KMS-11 (cell line): ENCODE measurements at regions not wholly inside any gene's neighbourhood (a gene's known extent, or its start where the extent isn't known, plus 50 kb on each side); places are given as distances from the start of the nearest gene placed in this dataset.
"Not testable (repeated sequence)": the region's sequence is repeated elsewhere in the genome, so short reads cannot be mapped to it uniquely, and the experiment has no call there.

Experiments used
- H2AFZ ChIP-seq: fragments of 200-600 bp; sonication (generic); 2 replicates; pipeline ENCODE4 v1.6.1; 2016; ENCODE audit warnings: antibody characterized with exemption, mixed run types, low read depth
- H3K27ac ChIP-seq: fragments of 200-600 bp; sonication (generic); 2 replicates; pipeline ENCODE4 v1.6.1; 2016; ENCODE audit warnings: mild to moderate bottlenecking, mixed run types
- H3K27me3 ChIP-seq: fragments of 200-600 bp; sonication (generic); 2 replicates; pipeline ENCODE4 v1.6.1; 2017; ENCODE audit warnings: mild to moderate bottlenecking, low read depth, mixed run types, moderate library complexity; ENCODE audit not compliant: insufficient read depth
- H3K36me3 ChIP-seq: fragments of 200-600 bp; sonication (generic); 2 replicates; pipeline ENCODE4 v1.6.1; 2017; ENCODE audit warnings: mild to moderate bottlenecking, mixed run types; ENCODE audit not compliant: insufficient read depth
- H3K4me1 ChIP-seq: fragments of 200-600 bp; sonication (generic); 2 replicates; pipeline ENCODE4 v1.6.1; 2016; ENCODE audit warnings: mild to moderate bottlenecking, low read depth, mixed run types; ENCODE audit not compliant: poor library complexity, severe bottlenecking
- H3K4me2 ChIP-seq: fragments of 200-600 bp; sonication (generic); 2 replicates; pipeline ENCODE4 v1.7.0; 2016; ENCODE audit warnings: mild to moderate bottlenecking, mixed run types
- H3K4me3 ChIP-seq: fragments of 200-600 bp; sonication (generic); IDR thresholded peaks from 2 replicates; pipeline ENCODE4 v1.6.1; 2017; ENCODE audit warnings: low read depth, low read length, mixed read lengths; ENCODE audit not compliant: insufficient read depth
- H3K79me2 ChIP-seq: fragments of 200-600 bp; sonication (generic); 2 replicates; pipeline ENCODE4 v1.6.1; 2016; ENCODE audit warnings: low read depth, mixed run types; ENCODE audit not compliant: insufficient read depth
- H3K9ac ChIP-seq: fragments of 200-600 bp; sonication (generic); 2 replicates; pipeline ENCODE4 v1.6.1; 2016; ENCODE audit warnings: mild to moderate bottlenecking, mixed run types
- H4K20me1 ChIP-seq: fragments of 200-600 bp; sonication (generic); 2 replicates; pipeline ENCODE4 v1.6.1; 2016; ENCODE audit warnings: mild to moderate bottlenecking, mixed run types; ENCODE audit not compliant: insufficient read depth
- TF ChIP-seq, protein P1 (sequence below): fragments of 200-600 bp; sonication (generic); conservative IDR thresholded peaks from 2 replicates; pipeline ENCODE4 v1.6.1; 2017; ENCODE audit warnings: low read depth, mild to moderate bottlenecking, antibody characterized with exemption, low read length, moderate library complexity, mixed read lengths

DNA sequence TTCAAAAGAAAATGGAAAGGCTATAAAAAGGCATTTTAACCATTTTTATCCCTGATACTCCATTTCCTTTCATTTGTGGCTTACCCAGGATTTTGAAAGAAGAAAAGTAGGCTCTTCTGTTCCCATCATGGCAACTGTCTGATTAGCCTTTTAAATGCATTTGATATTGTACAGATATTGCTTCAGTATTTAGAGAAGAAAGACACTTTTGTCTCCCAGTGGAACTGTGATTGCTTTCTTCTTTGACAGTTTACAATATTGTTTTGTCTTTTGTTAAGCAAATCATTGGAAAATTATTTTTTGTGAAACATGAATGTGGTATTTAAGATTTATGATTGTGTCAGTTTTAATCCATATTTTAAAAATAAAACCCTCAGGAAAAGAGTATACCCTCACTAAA lies 297.4 kb upstream of the TACR3 start:
- Histone ChIP-seq H3K9ac (no peak overlapping the region), H3K27ac (no peak overlapping the region), H3K36me3 (no peaks in the 10 kb centered on the region), H4K20me1 (no peaks in the 10 kb centered on the region), H3K27me3 (no peaks in the 10 kb centered on the region), H2AFZ (no peak overlapping the region), H3K79me2 (no peaks in the 10 kb centered on the region), H3K4me1 (no peaks in the 10 kb centered on the region), H3K4me3 (no peak overlapping the region), H3K4me2 (no peak overlapping the region)
- TF ChIP-seq, protein P1, sequence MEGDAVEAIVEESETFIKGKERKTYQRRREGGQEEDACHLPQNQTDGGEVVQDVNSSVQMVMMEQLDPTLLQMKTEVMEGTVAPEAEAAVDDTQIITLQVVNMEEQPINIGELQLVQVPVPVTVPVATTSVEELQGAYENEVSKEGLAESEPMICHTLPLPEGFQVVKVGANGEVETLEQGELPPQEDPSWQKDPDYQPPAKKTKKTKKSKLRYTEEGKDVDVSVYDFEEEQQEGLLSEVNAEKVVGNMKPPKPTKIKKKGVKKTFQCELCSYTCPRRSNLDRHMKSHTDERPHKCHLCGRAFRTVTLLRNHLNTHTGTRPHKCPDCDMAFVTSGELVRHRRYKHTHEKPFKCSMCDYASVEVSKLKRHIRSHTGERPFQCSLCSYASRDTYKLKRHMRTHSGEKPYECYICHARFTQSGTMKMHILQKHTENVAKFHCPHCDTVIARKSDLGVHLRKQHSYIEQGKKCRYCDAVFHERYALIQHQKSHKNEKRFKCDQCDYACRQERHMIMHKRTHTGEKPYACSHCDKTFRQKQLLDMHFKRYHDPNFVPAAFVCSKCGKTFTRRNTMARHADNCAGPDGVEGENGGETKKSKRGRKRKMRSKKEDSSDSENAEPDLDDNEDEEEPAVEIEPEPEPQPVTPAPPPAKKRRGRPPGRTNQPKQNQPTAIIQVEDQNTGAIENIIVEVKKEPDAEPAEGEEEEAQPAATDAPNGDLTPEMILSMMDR, result no peak

DNA sequence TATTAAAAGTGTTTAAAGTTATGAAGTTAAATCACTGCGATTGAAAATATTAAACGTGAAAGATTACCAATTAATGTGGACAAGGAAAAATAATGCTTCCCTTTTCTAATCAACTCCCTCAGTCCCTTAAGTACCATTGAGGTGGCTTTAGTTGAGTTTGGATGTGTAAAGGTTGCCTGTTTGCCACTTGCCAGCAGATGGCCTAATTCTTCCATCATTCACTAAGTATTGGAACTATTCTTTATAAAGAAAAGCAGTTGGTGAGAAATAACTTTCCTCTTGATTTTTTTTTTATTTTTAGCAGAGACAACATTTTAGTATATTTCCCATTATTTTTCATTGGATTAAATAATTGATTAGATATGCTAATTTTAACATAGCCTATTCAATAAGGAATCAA lies 295.9 kb upstream of the TACR3 start:
- H3K4me2 ChIP-seq, result no peak overlapping the region
- no peak overlapping the region for H3K27ac ChIP-seq
- H3K27me3 ChIP-seq, result no peaks in the 10 kb centered on the region
- H2AFZ ChIP-seq, result no peak overlapping the region
- no peaks in the 10 kb centered on the region for H3K79me2 ChIP-seq
- TF ChIP-seq, protein P1, result peak; percentile 59
- H3K4me3 ChIP-seq, result no peak overlapping the region
- no peaks in the 10 kb centered on the region for H3K36me3 ChIP-seq
- H3K9ac ChIP-seq, result no peak overlapping the region
- no peaks in the 10 kb centered on the region for H4K20me1 ChIP-seq
- no peaks in the 10 kb centered on the region for H3K4me1 ChIP-seq

DNA sequence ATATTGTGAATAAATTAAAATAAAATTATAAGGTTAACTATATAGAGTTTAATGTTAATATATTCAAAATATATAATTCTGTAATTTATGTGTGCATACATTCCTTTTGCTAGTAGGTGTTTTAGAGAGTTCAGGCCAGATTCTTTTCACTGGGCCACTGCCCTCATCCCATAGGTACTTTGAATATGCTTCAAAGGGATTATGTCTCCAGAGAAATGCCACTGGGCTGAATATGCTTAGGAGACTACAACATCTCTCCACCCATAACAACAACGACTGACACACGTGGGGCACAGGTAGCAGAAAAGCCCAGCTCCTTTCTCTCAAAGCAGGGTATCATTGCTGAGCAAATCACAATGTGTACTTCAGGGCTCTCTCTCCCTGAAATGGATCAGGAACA lies 290.9 kb upstream of the TACR3 start:
- Histone ChIP-seq H4K20me1 (no peaks in the 10 kb centered on the region), H3K4me3 (no peak overlapping the region), H3K4me2 (no peak overlapping the region), H3K27me3 (no peaks in the 10 kb centered on the region), H3K9ac (no peak overlapping the region), H3K36me3 (no peaks in the 10 kb centered on the region), H3K27ac (no peak overlapping the region), H3K4me1 (no peaks in the 10 kb centered on the region), H3K79me2 (no peaks in the 10 kb centered on the region), H2AFZ (no peak overlapping the region)
- TF ChIP-seq, protein P1, result no peak

DNA sequence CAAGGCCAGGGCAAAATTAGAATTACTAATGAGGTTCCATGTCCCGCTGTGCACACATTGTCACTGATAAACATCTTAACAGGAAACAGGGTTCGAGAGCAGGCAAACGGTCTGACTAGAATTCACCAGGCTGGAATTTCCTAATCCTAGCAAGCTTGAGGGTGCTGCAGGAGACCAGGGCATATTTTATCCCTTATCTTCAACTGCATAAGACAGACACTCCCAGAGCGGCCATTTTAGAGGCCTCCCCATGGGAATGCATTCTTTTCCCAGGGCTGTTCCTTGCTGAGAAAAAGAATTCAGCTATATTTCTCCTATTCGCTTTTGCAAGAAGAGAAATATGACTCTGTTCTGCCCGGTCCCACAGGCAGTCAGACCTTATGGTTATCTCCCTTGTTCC lies 282.5 kb upstream of the TACR3 start:
- not testable (repeated sequence) for H3K9ac ChIP-seq, H3K27me3 ChIP-seq, H3K4me3 ChIP-seq, H4K20me1 ChIP-seq, H3K4me1 ChIP-seq, H3K4me2 ChIP-seq, H3K79me2 ChIP-seq, H3K36me3 ChIP-seq, H3K27ac ChIP-seq, H2AFZ ChIP-seq

DNA sequence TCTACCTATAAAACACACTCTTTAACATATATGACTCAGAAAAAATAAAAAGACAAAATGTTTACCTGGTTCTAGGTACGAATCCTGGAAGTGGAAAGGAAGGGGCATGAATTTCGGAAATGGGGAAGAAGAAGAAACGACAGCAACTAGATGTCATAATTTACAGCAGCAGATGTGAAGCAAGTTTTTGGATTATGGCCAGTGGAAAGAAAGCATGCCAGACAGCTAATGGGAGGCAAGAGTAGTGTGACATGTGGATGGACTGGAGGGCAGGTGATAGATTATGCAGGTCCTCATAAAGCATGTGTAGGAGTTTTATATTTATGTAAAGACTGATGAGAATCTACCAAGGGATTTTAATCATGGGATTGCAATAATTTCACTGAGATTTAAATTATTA lies 279.0 kb upstream of the TACR3 start:
- Histone ChIP-seq H3K4me2 (no peak overlapping the region), H3K36me3 (no peaks in the 10 kb centered on the region), H3K4me3 (no peak overlapping the region), H3K4me1 (no peaks in the 10 kb centered on the region), H3K27me3 (no peaks in the 10 kb centered on the region), H3K9ac (no peak overlapping the region), H4K20me1 (no peaks in the 10 kb centered on the region), H3K79me2 (no peaks in the 10 kb centered on the region), H2AFZ (no peak overlapping the region), H3K27ac (no peak overlapping the region)
- TF ChIP-seq, protein P1, result no peak
